ENCODE measurements at regions not wholly inside any gene's neighbourhood (a gene's known extent, or its start where the extent isn't known, plus 50 kb on each side); places are given as distances from the start of the nearest gene placed in this dataset.
"Not testable (repeated sequence)": the region's sequence is repeated elsewhere in the genome, so short reads cannot be mapped to it uniquely, and the experiment has no call there.

DNA sequence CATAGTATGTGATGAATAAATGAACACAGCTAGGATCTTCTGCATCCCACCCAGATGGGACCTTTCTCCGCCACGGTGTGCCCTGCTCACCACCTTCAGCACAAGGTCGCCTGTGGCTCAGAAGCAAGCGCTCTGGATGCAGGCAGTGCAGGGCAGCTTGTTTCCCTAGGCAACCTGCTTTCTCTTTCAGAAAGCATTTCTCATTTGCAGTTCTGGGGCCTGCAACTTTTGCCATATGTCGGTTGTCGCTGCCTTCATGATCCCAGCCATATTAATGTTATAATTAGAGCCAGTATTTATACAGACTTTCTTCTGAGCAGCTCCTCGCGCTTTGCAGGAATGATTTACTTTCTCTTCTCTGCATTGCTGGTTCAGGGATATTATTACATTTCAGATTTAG lies 692.8 kb downstream of the RNF144A start:
- DNase-seq, result no peak

DNA sequence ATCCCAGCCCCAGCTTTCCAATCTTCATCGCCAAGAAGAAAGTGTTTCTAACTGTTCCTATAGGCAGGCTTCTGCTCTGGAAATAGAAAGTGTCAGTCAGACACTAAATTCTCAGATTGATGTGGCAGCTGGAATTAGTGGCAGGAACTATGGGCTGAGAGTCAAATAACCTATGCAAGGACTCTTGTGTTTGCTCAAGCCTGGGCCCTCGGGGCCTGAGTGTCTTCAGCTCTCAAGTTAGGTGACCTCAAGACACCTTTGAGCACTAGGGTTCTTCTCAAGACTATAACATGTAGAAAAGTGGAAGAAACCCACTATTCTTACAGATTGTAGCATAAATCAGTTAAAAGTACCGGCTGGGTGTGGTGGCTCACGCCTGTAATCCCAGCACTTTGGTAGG lies 694.5 kb downstream of the RNF144A start:
- no peak for DNase-seq

DNA sequence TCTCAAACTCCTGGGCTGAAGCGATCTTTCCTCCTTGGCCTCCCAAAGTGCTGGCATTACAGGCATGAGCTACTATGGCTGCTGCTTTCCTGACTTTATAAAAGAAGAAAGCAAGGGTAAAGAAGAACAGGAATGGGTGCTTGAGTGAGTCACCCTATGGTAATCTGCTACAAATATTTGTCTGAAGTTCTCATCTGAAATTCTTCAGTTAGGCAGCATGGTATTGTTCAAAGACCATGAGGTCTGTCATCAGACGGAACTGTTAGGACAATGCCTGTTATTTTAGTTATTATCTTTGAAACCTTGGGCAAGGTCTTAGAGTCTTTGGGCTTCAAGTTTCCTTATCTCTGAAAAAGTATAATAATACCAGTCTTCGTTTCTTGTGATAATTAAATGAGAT lies 695.8 kb downstream of the RNF144A start:
- no peak for DNase-seq

DNA sequence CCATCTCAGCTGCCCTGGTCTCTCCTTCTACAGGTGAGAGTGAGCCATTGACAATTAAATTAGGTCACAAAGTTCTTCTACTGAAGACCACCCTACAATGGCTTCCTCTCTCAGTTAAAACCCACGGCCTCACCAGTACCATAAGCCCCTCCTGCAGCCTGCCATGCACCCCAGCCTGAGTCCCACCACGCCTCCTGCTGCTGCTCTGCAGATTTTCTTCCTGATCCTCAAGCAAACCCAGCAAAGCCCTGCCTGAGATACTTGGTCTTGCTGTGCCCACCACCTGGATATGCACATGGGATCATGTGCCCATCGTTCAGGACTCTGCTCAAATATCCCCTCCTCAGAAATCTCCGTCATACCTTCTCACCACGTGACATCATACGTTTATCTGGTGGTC lies 696.6 kb downstream of the RNF144A start:
- DNase-seq, result no peak

DNA sequence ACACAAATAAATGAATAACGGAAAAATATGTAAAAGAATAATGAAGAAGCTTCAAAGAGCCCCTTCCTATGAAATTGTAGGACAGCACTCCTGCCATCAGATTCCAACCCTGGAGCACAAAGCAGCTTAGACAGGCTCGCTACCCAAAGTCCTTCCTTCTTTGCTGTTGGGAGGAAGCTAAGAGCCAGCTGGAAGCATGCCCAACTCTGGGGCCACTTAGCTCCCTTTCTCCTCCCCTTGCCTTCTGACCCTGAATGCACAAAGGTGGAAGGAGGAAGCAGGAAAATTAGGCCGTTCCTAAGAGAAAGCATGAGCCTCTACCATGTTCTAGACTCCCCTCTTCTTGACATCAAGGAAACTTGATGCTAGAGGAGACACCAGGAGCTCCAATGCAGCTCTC lies 700.8 kb downstream of the RNF144A start:
- DNase-seq, result no peak

DNA sequence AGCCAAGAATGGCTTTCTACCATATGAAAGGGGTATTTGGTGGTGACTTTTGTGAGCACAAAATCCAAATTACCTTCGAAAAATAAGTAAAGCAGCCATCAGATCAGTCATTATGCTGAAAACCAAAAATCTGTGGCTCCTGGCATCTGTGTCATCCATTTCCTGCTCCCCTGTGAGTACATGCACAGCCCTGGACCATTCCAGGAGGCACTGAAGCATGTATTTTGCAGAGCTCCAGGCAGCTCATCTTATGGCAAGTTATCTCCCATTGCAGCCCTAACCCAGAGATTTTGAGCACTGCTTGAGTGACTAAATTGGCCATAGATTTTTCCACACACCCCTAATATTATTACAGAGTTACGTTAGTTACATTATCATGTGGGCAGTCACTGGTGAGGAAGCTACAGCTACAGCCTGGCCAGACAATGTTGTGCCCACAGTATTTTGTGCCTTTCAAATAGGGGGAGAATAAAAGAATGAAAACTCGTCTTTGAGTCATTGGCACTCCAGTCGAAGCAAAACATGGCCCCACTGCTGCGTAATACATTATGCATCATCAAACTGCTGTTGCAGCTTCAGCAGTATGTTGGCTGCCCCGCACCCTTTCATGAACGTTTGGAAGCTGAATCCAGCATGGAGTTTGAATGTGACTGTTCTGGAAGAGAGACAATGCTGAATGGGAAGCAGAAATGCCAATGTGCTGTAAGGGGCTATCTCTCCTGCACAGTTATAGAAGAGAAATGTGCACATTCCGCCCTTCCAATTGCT lies 702.2 kb downstream of the RNF144A start:
- no peak for DNase-seq

DNA sequence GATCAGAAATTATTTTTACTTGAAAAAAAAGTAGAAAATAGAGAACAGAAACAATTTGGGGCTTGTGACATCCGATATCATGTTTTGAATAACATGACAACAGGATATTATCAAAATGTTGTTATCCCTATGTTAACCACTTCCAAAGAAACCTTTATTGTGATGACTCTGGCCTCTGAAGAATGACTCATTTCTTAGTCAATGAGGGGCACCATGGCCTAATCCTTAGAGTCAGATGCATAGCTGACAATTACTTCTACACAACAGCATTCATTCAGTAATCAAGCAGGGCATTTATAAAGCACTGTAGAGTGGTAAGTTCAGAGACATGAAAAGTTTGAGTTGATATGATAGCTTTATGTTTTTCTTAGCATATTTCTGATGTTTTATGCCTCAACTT lies 703.0 kb downstream of the RNF144A start:
- no peak for DNase-seq

DNA sequence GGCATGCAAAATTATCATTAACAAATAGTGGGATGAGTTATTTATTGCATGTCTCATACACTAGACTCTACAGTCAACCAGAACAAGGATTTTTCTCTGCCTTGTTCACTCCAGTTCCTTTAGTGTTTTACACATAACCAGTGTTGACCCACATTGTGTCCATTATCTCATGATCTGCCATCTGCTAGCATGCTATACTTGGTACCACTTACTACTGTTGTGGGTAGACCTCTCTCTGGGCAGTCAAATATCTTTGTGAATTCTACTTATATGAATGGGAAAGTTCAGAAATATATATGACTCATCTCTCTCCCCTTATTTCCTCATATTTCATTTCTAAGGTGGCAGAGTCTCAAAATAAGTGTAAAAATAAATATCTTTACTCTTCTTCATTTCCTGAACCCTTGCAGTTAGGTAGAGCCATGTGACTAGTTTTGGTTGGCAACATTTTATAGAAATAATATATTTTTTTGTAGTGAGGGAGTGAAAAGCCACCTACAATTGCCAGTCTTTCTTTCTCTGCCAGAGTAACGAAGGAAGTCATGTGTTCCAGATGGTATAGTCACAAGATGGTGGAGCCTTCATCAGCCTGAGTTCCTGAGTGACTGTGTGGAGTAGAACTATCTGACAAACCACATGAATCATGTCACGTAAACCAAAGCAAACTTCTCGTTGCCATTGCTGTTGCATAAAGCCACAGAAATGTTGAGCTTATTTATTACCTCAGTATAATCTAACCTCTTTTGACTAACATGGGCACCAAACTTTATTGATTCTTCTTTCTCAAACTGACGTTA lies 704.0 kb downstream of the RNF144A start:
- DNase-seq, result no peak

DNA sequence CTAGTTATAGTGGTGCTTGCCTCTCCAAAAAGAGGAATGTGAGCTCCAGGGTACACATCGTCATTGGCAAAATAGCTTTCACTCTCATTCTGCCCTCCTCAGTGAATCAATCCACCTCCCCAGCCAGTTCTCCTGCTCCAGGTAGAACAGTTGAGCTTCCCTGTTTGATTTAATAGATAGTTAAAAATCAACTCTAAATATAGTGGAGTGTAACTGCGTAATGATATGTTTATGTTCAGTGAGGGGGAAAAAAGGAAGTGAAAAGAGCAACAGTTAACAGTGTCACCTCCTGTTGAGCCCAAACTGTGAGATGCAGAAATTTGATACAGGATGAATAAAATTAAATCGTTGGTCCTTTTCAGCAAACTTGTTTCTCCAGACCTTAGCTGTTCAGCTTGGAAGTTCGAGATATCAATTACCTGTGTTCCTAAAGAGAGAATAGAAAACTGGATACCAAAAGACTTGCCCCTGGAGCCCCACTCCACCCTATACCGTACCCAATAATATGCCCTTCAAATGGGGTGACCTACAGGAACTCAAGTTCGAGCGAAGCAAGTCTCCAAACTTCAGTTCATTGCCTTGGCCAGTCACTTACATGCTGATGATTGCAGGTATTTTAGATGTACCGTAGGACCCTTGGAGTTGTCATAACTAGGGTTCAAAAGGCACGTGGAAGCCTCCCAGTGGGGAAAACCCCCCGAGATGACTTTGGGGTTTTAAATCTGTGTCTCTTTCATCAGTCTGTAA lies 708.4 kb downstream of the RNF144A start:
- DNase-seq, result no peak

DNA sequence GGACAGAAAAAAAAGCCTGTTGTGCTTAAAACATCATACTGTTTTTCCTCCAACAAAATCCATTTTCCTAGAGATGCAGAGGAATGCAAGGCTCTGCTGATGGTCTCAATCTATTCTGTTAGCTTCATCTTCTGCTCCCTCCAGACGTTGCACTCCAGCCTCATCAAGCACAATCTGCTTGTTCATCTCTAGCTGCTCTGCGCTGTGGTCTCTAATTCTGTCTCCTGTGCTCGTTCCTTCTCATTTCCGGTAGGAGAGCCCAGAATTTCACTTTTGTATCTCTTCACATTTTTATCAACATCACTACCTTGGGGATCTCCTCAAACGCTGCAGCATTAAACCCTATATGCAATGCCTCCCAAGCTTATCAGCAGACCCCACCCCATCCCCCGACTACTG lies 708.9 kb downstream of the RNF144A start:
- no peak for DNase-seq

DNA sequence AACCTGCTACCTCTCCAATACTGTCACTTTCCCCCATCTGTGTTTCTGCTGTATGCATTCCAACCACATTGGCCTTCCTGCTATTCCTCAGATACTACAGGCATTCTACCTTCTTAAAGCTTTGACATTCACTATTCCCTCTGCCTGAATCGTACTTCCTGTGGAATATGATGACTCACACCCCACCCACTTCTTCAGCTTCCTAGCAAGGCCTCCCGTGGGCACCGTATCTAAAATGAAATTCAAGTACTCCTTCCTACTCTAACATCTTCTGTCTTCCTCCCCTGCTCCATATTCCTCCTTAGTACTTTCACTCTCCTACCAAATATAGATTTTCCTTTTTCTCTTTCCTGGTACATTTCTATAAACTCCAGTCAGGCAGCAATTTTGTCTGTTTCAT lies 710.4 kb downstream of the RNF144A start:
- no peak for DNase-seq

DNA sequence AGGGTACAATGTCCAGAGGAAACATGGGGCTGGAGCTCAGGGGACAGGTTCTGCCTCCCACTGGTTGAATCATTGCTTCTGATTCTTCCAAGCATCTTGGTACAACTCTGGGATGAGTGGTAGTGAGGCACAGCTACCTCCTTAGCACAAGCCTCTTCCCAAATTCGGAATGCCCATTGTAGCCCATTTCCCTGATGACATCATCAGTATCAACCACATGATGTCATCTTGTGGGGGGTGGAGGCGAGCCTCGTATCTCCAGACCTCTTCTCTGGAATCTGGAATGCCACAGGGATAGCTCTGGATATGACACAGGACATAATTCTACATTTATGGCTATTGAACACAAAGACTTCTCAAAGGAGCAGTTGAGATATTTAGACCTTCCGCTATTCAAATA lies 715.2 kb downstream of the RNF144A start:
- no peak for DNase-seq

DNA sequence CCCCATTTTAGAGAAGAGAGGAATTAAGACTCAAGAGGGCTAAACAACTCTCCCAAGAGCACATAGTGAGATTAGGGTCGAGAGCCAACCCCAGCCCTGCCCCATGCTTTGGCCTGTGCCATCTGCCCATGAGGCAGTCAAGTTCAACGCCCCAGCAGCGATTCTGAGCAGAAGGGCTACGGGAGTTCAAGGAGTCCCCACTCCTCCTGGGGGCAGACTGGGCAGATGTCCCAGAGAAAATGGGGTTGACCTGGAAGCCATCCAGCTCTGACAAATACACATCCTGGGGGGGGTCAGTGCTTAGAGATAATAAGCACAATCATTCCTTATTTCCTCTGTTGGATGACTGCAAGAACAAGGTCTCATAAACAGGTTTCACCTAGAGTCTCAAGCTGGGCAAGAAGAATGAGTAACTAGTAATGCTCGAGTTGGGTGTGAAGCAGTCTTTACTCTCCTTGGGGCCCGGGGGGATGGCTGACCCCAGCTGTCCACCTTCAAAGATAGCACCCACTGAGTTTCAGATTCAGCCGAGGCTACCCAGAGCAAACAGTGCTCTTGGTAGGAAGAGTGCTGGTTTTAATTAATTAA lies 716.4 kb downstream of the RNF144A start:
- no peak for DNase-seq

DNA sequence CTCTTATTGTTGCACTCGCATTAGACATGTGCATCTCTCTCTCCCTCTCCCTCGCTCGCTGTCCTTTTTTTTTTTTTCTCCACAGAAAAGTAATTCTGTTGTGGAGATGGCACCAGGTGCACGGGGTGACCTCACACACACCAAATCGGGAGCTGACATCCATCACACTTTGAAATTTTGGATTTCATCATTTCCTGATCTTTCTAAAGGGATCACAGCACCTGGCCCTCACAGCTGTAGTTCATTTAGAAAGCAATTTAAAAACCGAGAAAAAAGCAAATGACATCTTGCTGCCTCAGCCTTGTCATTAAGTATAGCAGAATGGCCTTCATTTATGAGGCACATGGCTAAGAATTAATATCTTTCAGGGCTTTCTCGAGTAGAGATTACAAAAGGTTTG lies 717.2 kb downstream of the RNF144A start:
- no peak for DNase-seq

DNA sequence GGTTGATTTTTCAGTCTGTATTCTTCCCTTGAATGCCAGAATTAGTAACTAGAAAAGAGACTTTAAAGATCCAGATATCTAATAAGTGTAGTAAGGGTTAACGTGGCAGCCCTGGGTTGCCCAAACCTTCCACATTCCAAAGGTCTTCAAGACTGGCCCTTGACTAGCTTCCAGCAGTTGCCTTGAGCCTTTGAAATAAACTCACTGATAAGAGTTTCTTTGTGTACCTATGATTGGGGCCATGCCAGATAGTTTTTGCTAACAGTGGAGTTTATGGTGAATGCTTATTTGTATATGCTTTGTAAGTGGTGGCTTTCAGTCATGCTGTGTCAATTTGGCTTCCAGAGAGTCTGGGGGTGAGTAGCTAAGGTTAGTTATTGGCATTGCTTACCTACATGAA lies 722.3 kb downstream of the RNF144A start:
- DNase-seq, result no peak

DNA sequence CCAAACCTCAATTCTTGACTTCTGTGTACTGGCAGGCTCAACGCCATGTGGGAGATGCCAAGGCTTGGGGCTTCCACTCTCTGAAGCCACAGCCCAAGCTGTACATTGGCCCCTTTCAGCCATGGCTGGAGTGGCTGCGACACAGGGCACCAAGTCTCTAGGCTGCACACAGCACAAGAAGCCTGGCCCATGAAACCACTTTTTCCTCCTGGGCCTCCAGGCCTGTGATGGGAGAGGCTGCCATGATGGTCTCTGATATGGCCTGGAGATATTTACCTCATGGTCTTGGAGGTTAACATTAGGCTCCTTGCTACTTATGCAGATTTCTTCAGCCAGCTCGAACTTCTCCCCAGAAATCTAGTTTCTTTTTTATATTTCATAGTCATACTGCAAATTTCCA lies 724.1 kb downstream of the RNF144A start:
- not testable (repeated sequence) for DNase-seq

DNA sequence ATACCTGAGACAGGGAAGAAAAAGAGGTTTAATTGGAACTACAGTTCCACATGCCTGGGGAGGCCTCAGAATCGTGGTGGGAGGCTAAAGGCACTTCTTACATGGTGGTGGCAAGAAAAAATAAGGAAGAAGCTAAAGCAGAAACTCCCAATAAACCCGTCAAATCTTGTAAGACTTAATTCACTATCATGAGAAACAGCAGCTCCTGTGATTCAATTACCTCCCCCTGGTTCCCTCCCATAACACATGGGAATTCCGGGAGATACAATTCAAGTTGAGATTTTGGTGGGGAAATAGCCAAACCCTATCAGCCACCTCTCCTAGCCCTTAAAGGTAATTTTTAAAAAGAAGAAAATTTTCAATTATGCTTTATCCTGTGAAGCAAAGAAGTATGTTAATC lies 728.8 kb downstream of the RNF144A start:
- DNase-seq, result no peak

DNA sequence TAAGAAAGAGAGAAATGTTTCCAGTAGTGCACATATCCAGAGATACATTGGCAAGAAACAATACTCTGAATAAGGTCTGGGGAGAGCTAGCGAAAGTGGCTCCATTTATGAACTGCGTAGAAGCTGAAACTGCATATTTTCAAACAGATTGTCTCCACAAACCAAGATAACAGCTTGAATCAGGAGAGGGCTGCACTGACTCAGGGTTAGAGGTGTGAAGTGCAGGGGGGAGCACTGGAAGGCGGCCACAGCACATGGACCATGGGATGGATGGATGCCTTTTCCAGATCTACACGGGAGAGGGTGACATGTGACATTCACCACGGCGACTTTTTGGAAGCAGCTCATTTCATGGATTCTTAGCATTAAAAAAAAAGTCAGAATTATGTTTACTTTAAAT lies 729.4 kb downstream of the RNF144A start:
- DNase-seq, result no peak

DNA sequence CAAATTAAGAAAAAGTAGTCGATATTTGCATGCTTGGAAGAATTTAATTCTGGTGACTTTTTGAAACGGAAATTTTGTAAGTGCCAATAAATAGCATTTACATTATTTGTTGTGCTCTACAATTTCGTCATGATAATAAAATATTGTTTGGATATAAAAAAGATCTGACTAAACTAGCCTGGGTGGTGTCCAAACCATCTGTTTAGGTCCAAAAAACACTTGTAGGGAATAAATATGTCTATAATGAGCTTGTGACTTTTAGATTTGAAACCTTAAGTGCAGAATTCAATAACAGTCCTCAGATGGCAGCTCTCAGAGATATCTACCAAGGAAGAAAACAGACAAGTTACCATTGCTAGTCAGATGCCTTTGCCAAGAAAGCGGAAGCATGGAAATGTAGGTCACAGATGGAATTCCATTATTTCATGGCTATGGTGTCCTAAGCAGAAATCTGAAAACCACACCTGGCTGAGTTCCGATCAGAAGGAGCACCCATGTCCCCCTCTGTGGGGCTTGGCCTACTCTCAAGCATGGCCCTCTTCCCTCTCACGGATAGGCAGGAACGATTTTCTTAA lies 731.1 kb downstream of the RNF144A start:
- DNase-seq, result no peak

DNA sequence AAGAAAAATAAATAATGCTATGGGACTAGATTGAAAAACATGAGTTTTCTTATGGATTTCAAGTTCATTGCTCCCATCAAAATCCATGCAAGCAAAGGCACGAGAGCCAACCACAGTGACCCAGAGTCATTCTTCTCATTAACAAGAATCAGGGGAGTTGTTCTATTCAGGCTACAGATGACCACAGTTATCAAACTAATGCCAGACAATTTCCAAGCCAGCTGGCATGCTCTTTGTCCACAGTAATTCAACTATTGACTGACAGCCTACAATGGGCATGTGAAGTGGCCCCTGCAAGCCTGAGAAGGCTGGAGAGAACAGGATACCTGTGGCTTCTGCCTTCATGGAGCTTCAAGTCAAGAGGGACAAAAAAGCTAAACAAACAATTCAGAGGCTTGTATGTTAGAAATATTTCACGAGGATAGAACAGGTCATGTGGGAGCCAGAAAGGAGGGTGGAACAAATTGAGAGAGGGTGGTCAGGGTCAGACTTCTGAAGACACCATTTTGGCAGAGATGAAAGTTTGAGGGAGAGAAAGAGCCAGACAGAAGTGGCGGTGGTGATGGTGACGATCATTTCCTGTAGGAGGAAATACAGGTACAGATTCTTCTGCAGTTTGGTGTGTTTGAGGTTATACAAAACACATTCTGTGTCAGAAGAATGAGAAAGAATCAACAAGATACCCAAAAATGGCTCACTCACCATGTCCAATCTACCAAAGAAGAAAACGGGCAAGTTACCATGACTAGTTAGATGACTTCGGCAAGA lies 732.4 kb downstream of the RNF144A start:
- DNase-seq, result no peak

DNA sequence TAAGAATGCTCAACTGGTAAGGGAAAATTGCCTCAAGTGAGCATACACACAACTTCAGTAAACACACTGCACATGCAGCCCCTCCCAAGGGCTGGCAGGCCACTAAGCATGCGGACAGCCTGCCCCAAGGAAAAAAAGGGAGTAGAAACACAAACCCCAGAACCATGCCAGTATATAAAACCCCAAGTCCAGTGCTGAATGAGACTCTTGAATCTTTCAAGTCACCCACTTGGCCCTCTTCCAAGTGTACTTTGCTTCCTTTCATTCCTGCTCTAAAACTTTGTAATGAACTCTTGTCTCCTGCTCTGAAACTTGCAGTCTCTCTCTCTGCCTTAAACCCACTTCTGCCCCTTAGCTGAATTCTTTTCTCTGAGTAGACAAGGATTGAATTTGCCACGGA lies 736.4 kb downstream of the RNF144A start:
- DNase-seq, result no peak

DNA sequence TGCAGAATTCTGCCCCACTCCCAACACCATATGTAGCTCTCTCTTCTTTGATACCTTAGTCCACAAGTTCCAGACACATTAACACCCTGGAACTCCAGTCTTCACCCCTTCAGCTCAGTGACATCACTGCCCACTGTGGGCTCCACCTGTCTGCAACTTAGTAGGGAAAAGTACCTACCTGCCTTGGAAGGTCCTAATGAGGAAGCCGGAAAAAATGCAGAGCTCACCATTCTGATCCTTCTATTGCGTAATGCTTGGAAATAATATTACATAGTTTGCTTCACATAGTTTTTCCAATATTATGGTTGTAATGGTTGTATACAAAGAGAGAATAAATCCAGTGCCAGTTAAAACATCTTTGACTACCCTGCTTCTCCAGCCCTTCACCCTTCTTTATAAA lies 738.4 kb downstream of the RNF144A start:
- DNase-seq, result no peak
